ENCODE measurements at regions not wholly inside any gene's neighbourhood (a gene's known extent, or its start where the extent isn't known, plus 50 kb on each side); places are given as distances from the start of the nearest gene placed in this dataset.

- TF ChIP-seq CTCF (conservative IDR thresholded peaks at IDR 0.05; ENCODE audit: low read depth, low read length): no peak
- TF ChIP-seq EZH2 (IDR thresholded peaks at IDR 0.05; ENCODE audit: borderline replicate concordance, low read depth, low read length, poor library complexity, severe bottlenecking): no peak
Measured at GRCh38 chr4:22597471-22597870, 81.6 kb upstream of the ADGRA3 start.
